MM.1S (cell line): ENCODE measurements at regions not wholly inside any gene's neighbourhood (a gene's known extent, or its start where the extent isn't known, plus 50 kb on each side); places are given as distances from the start of the nearest gene placed in this dataset.

ENCODE experiments used
- DNase-seq: peaks from one replicate; pipeline ENCODE4 v3.0.0-alpha.2; 2015
- H2AFZ ChIP-seq: fragments of 300-600 bp; sonication (generic); 2 replicates; pipeline ENCODE4 v1.6.0; 2016; ENCODE audit warnings: antibody characterized with exemption, low read length
- H3F3A ChIP-seq: fragments of 300-600 bp; sonication (generic); 2 replicates; pipeline ENCODE4 v1.6.1; 2016; ENCODE audit warnings: mild to moderate bottlenecking, antibody characterized with exemption, low read length, moderate library complexity, mixed read lengths; ENCODE audit not compliant: insufficient read depth
- H3K27ac ChIP-seq: fragments of 300-600 bp; sonication (generic); 2 replicates; pipeline ENCODE4 v1.5.1; 2016; ENCODE audit warnings: mild to moderate bottlenecking, low read length
- H3K27me3 ChIP-seq: fragments of 300-600 bp; sonication (generic); replicated peaks from 2 replicates; pipeline ENCODE4 v1.6.0; 2016; ENCODE audit warnings: low read length; ENCODE audit not compliant: insufficient read depth
- H3K36me3 ChIP-seq: fragments of 300-600 bp; sonication (generic); replicated peaks from 2 replicates; pipeline ENCODE4 v1.6.1; 2016; ENCODE audit warnings: mild to moderate bottlenecking, low read length, mixed read lengths; ENCODE audit not compliant: insufficient read depth
- H3K4me1 ChIP-seq: fragments of 300-600 bp; sonication (generic); 2 replicates; pipeline ENCODE4 v1.6.1; 2016; ENCODE audit warnings: low read length, mixed read lengths
- H3K4me2 ChIP-seq: fragments of 300-600 bp; sonication (generic); 2 replicates; pipeline ENCODE4 v1.6.0; 2016; ENCODE audit warnings: low read depth, low read length
- H3K4me3 ChIP-seq: fragments of 300-600 bp; sonication (generic); 2 replicates; pipeline ENCODE4 v1.5.1; 2016; ENCODE audit warnings: low read length, mixed read lengths
- H3K79me2 ChIP-seq: fragments of 300-600 bp; sonication (generic); 2 replicates; pipeline ENCODE4 v1.6.1; 2016; ENCODE audit warnings: mixed run types, low read length, mixed read lengths
- H3K9ac ChIP-seq: fragments of 300-600 bp; sonication (generic); 2 replicates; pipeline ENCODE4 v1.6.1; 2016; ENCODE audit warnings: low read length, mixed read lengths
- H3K9me2 ChIP-seq: fragments of 300-600 bp; sonication (generic); replicated peaks from 2 replicates; pipeline ENCODE4 v1.6.1; 2016; ENCODE audit warnings: mild to moderate bottlenecking, low read length, mixed read lengths; ENCODE audit not compliant: insufficient read depth
- H3K9me3 ChIP-seq: fragments of 300-600 bp; sonication (generic); replicated peaks from 2 replicates; pipeline ENCODE4 v1.6.1; 2016; ENCODE audit warnings: mild to moderate bottlenecking, low read length, mixed read lengths; ENCODE audit not compliant: insufficient read depth
- H4K20me1 ChIP-seq: fragments of 300-600 bp; sonication (generic); 2 replicates; pipeline ENCODE4 v1.6.1; 2016; ENCODE audit warnings: mild to moderate bottlenecking, low read length, moderate library complexity, mixed read lengths; ENCODE audit not compliant: insufficient read depth
- EZH2 ChIP-seq: fragments of 300-600 bp; sonication (generic); optimal IDR thresholded peaks from 2 replicates; pipeline ENCODE3; 2017; ENCODE audit warnings: low read depth, mild to moderate bottlenecking, antibody characterized with exemption, low read length, mixed read lengths
- EZH2phosphoT487 ChIP-seq: fragments of 300-600 bp; sonication (generic); IDR thresholded peaks from 2 replicates; pipeline ENCODE4 v1.6.1; 2018; ENCODE audit warnings: antibody characterized with exemption, low read length
- TF ChIP-seq, protein P1 (sequence below): fragments of 300-600 bp; sonication (generic); IDR thresholded peaks from 2 replicates; pipeline ENCODE4 v1.5.1; 2016; ENCODE audit warnings: antibody characterized with exemption, low read length, mixed read lengths

DNA sequence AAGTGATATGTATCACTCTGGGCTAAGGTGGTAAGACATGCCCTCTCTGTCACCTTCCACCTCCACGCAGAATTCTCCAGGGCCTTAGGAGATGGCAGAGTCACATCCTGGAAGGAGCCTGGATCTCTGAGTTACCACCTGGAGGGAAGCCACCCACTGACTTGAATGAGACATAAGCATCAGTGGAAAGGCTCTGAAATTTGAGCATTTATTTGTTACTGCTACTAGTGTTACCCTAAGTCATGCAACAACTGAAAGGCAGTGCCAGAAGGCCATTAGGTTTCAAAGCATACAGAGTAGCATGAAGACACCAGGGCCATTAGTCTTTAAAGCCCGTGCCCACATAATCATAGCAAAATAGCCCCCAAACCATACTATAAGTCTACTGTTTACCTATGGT, 230.3 kb upstream of the IRF2BP2 start:
- H3F3A ChIP-seq: peaks cover 11% of the 10 kb centered on the region
- no peak overlapping the region for H3K27ac ChIP-seq
- no peaks in the 10 kb centered on the region for H3K9me3 ChIP-seq
- TF ChIP-seq EZH2phosphoT487 (no peak), EZH2 (no peak)
- TF ChIP-seq, protein P1, sequence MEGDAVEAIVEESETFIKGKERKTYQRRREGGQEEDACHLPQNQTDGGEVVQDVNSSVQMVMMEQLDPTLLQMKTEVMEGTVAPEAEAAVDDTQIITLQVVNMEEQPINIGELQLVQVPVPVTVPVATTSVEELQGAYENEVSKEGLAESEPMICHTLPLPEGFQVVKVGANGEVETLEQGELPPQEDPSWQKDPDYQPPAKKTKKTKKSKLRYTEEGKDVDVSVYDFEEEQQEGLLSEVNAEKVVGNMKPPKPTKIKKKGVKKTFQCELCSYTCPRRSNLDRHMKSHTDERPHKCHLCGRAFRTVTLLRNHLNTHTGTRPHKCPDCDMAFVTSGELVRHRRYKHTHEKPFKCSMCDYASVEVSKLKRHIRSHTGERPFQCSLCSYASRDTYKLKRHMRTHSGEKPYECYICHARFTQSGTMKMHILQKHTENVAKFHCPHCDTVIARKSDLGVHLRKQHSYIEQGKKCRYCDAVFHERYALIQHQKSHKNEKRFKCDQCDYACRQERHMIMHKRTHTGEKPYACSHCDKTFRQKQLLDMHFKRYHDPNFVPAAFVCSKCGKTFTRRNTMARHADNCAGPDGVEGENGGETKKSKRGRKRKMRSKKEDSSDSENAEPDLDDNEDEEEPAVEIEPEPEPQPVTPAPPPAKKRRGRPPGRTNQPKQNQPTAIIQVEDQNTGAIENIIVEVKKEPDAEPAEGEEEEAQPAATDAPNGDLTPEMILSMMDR: no peak
- no peak overlapping the region for H2AFZ ChIP-seq
- no peak overlapping the region for H3K9ac ChIP-seq
- H3K79me2 ChIP-seq: no peaks in the 10 kb centered on the region
- H3K36me3 ChIP-seq: no peaks in the 10 kb centered on the region
- no peak overlapping the region for H3K4me2 ChIP-seq
- no peak for DNase-seq
- H3K27me3 ChIP-seq: no peaks in the 10 kb centered on the region
- H3K4me1 ChIP-seq: peaks cover 13% of the 10 kb centered on the region
- H3K4me3 ChIP-seq: no peak overlapping the region
- no peaks in the 10 kb centered on the region for H4K20me1 ChIP-seq
- H3K9me2 ChIP-seq: no peaks in the 10 kb centered on the region

DNA sequence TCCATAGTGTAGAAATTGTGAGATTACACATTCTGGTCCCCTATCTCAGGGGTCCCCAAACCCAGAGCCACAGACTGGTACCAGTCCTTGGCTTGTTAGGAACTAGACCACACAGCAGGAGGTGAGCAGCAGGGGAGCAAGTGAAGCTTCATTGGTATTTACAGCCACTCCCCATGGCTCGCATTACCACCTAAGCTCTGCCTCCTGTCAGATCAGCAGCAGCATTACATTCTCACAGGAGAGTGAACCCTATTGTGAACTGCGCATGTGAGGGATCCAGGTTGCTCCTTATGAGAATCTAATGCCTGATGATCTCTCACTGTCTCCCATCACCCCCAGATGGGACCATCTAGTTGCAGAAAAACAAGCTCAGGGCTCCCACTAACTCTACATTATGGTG, 229.7 kb upstream of the IRF2BP2 start:
- H3K9ac ChIP-seq: no peak overlapping the region
- no peaks in the 10 kb centered on the region for H4K20me1 ChIP-seq
- no peak overlapping the region for H2AFZ ChIP-seq
- no peak overlapping the region for H3K27ac ChIP-seq
- no peak overlapping the region for H3K4me3 ChIP-seq
- H3K4me2 ChIP-seq: no peak overlapping the region
- H3K27me3 ChIP-seq: no peaks in the 10 kb centered on the region
- peaks cover 5% of the 10 kb centered on the region for H3F3A ChIP-seq
- no peaks in the 10 kb centered on the region for H3K79me2 ChIP-seq
- H3K4me1 ChIP-seq: peaks cover 8% of the 10 kb centered on the region
- no peak for TF ChIP-seq EZH2phosphoT487
- H3K9me2 ChIP-seq: no peaks in the 10 kb centered on the region
- no peaks in the 10 kb centered on the region for H3K36me3 ChIP-seq
- no peak for DNase-seq
- no peaks in the 10 kb centered on the region for H3K9me3 ChIP-seq

DNA sequence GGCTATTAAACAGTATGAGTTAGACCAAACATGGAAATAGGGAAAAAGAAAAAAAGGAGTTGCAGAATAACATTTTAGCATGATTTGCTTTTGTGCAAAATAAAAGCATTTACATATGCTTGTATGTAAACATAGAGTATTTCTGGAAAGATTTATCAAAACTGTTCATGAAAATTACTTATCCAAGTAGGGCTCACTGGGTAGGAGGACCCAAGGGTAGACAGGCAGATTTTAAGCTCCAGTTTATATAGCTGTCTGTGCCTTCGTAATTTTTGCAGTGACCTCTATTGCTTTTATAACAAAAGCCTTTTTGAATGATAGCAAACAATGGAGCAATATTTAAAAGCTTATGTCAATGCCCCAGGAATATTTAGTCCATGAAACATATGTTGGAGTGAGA, 228.8 kb upstream of the IRF2BP2 start:
- no peak overlapping the region for H3K9ac ChIP-seq
- H3K36me3 ChIP-seq: no peaks in the 10 kb centered on the region
- no peak for DNase-seq
- H3K79me2 ChIP-seq: no peaks in the 10 kb centered on the region
- no peaks in the 10 kb centered on the region for H3K27me3 ChIP-seq
- H3K4me3 ChIP-seq: no peak overlapping the region
- no peak overlapping the region for H3K27ac ChIP-seq
- H3K9me2 ChIP-seq: no peaks in the 10 kb centered on the region
- H3K9me3 ChIP-seq: no peaks in the 10 kb centered on the region
- no peaks in the 10 kb centered on the region for H3F3A ChIP-seq
- TF ChIP-seq EZH2 (no peak), EZH2phosphoT487 (no peak)
- TF ChIP-seq, protein P1: no peak
- H3K4me2 ChIP-seq: no peak overlapping the region
- H3K4me1 ChIP-seq: no peaks in the 10 kb centered on the region; the same call in 1 of the 2 replicates
- H4K20me1 ChIP-seq: no peaks in the 10 kb centered on the region
- H2AFZ ChIP-seq: no peak overlapping the region

DNA sequence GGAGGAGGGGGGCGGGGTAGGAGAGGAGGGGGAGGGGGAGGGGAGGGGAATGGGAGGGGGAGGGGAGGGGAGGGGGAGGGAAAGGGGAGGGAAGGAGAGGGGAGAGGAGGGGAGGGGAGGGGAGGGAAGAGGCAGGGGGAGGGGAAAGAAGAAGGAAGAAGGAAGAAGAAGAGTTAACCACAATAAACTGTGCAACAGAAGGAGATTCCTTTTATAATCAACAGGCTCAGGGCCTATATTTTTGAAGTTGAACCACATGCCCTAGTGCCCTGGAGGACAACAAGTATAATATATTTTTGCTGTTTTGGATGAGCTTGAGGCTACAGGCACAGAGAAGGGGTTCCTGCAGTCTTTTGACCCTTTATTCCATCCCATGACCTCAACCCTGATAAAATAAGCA, 228.2 kb upstream of the IRF2BP2 start:
- no peaks in the 10 kb centered on the region for H3F3A ChIP-seq
- no peak overlapping the region for H3K9ac ChIP-seq
- H3K9me2 ChIP-seq: no peaks in the 10 kb centered on the region
- H4K20me1 ChIP-seq: no peaks in the 10 kb centered on the region
- H3K36me3 ChIP-seq: no peaks in the 10 kb centered on the region
- H3K27ac ChIP-seq: no peak overlapping the region
- H3K27me3 ChIP-seq: no peaks in the 10 kb centered on the region
- TF ChIP-seq, protein P1: no peak
- TF ChIP-seq EZH2phosphoT487: no peak
- TF ChIP-seq EZH2: no peak
- H3K9me3 ChIP-seq: no peaks in the 10 kb centered on the region
- no peak for DNase-seq
- no peak overlapping the region for H3K4me2 ChIP-seq
- no peak overlapping the region for H2AFZ ChIP-seq
- no peaks in the 10 kb centered on the region for H3K79me2 ChIP-seq
- H3K4me3 ChIP-seq: no peak overlapping the region
- H3K4me1 ChIP-seq: no peaks in the 10 kb centered on the region
